HG03039 (cell line): ENCODE measurements at regions not wholly inside any gene's neighbourhood (a gene's known extent, or its start where the extent isn't known, plus 50 kb on each side); places are given as distances from the start of the nearest gene placed in this dataset.

Experiments used
- ATAC-seq: cut with Tn5 transposase; IDR thresholded peaks from one replicate; pipeline ENCODE4 v1.9.1; 2021; ENCODE audit warnings: mild to moderate bottlenecking, moderate library complexity; ENCODE audit not compliant: unreplicated experiment

DNA sequence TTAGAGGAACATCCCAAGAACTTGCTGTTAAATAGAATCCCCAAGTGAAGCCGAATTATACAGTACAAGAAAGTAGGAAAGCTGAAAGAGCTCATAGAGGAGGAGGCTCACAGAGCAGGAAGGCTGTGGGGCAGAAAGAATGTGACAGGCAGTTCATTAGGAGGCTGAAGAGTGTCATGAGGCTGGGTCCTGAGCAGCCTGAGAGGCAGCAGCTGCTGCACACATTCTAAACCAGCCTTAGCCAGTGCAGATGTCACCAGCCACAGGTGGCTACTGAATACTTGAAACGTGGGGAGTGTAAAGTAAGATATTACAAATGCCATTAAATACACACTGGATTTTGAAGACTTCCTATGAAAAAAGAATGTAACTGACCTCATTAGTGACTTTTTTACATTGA lies 490.2 kb upstream of the KLHL29 start:
- no peak for ATAC-seq

DNA sequence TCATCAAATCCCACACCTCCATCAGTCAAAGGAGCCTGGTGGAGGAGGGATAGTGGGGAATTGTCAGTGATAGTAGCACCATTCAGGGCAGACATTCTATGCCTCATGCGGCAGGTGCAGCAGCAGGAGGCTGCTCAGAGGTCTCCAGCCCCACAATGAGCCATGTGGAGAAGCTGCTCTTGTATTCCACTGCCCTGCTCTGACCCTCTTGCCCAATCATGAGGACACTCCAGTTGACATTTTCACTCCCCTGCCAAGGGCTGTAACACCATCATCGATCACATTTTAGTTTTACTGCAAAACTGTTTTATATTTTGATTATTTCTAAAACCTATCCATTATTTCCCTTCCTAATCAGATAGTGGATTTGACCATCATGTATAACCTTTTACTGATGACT lies 487.6 kb upstream of the KLHL29 start:
- no peak for ATAC-seq

- ATAC-seq = no peak
These were observed 484.3 kb upstream of the KLHL29 start for GRCh38 chr2:22900674-22901073.

DNA sequence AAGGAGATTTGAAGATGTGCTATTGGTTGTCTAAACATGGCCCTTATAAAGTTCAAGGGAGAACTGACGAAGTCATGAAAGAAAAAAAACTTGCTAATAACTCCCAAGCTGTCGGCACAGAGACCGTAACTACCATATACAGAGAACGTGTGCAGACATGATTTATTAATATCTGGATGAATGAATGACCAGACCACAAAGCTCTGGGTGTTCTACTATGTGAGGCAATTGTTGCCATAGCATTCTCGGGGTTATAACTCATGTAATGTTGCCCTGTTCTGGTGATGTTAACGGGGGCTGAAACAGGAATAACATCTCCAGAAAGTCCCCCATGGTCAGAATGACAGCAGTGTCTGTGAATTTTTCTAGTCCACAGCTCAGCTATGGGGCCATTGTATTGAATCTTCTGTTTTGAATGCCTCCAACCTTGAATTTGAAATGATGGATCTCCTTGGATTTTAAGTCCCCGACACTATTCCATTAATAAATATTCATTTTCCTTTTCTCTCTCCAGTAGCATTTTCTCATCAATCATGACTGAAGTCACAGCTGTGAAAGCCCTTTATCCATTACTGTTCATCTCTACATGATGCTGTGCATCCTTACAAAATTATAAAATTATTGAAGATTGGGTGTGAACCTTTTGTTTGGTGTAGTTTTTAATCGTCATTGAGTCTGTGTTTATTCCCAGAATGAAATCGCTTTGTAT lies 483.4 kb upstream of the KLHL29 start:
- ATAC-seq = no peak

DNA sequence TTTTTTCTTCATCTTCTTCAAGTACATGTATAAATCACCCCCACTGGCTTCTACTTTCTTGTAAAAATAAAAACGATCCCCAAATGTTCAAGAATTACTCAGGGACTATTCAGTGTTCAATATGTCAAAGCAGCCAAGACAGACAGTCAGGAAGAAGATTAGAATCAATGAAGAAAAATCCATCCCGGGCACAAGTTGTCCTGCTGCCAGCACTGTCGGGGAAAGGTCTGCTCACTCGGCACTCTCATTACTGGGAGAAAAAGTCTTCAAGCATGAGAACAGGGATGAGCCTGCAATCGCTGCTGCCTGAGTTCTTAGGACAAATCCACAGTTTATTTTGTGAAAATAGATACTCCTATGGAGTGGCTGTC lies 482.8 kb upstream of the KLHL29 start:
- ATAC-seq = no peak

GRCh38 chr2:22902662-22903165 lies 482.3 kb upstream of the KLHL29 start:
- ATAC-seq = no peak

DNA sequence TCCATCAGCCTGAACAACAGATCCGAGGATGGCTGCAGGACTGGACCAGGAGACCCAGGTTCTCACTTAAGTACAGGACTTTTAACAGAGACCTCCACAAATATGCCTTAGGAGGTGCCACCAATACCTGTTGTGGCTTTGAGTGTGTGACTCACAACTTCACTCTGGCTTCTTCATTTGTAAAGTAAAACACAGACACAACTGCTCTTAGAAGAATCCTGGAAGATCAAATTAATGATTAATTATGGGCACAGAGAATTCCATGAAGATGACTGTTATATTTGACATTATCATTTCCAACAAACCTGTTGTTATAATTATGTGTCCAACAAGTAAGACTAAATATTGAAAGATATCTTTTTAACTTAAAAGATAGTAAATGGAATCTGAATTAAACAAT lies 481.4 kb upstream of the KLHL29 start:
- ATAC-seq = no peak

DNA sequence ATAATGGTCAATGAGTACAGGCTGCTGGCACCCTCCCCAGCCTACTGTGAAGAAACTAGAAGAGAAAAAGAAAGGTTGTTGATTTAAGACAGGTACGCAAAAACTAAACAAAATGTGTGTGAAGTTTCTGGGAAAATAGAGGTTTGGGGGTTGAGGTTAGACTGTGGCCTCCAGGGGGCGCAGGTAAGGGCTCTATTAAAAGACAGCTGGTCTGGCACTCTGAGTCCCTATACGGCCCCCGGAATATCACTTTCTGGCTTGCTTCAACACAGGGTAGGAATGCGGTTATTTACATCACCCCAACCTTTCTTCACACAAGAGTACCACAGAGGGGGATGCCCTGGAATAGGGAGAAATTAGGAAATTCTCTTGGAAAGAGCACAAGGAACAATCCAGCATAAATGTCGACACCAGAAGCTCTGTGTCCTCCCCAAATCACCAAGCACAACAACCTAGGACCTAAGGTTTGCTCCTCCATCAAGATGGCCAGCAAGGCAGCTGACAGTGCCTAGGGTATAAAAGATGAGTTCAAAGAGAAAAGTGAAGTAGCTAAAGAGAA lies 480.8 kb upstream of the KLHL29 start:
- ATAC-seq = no peak

GRCh38 chr2:22907330-22907729 lies 477.6 kb upstream of the KLHL29 start:
- ATAC-seq = no peak

DNA sequence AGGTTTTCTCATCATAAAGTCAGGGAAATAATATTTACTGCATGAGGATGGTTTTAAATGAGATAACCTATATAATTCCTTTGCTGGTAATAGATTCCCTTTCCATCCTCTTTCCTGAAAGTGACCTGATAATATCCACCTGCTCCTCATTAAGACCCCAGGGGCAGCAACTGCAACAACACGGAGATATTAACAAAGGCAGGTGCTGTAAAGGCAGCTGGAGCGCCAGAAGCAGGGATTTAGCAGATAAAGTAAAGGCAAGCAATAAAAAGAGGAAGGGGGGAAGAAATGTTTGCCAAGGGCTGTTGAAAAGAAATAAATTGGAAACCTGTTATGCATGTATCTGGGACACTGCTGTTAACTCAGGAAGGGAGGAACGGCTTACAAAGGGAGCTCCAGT lies 472.6 kb upstream of the KLHL29 start:
- no peak for ATAC-seq

DNA sequence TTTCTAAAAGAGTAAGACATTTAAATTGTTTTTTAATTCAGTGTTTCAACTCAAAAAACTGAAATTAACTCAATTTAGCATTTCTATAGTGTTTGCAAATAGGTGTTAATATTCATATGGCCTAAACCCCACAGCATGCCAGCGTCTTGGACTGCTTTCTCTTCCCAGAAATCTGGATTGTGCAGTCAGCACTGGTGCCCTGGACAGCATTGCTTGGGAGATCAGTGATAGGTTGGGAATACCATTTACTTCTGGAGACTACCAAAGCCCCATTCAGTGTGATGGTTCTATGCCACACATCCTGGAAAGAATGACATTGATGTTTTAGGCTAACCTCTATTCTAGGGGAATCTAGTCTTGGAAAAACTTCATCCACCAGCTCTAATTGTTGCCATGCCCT lies 455.0 kb upstream of the KLHL29 start:
- ATAC-seq = no peak

GRCh38 chr2:22930781-22931180 lies 454.2 kb upstream of the KLHL29 start:
- no peak for ATAC-seq

DNA sequence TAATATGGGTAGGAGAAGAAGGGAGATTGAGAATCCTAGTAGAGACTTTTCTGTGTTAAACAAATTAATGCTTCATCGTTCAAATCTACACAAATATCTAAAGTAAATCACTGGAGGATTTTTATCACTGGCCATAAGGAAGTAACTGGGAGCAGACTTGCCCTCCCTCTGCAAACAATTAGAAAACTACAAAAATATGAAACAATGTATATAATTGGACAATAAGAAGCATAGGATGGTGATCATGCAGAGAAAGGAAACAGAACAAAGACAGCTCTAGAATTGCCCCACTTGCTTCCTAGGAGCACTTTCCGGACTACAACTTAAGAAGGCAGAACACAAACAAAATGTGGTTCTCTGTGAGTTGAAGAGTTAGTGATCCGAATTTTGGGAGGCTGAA lies 452.7 kb upstream of the KLHL29 start:
- no peak for ATAC-seq

DNA sequence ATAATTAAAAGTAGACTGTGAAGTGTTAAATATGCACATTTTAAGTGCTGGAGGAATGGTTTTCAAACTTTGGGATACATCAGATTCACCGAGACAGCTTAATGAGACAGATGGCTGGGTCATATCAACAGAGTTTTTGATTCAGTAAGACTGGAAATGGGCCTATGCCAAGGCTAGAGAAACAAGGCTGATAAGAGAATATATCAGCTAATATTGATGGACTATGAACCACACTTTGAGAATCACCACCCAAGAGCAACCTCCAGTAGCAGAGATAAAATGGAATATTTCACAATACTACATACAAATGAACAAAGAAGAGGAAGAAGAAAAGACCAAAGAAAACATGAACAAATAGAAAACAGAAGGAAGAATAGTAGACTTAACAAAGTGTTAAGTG lies 450.2 kb upstream of the KLHL29 start:
- ATAC-seq = no peak

DNA sequence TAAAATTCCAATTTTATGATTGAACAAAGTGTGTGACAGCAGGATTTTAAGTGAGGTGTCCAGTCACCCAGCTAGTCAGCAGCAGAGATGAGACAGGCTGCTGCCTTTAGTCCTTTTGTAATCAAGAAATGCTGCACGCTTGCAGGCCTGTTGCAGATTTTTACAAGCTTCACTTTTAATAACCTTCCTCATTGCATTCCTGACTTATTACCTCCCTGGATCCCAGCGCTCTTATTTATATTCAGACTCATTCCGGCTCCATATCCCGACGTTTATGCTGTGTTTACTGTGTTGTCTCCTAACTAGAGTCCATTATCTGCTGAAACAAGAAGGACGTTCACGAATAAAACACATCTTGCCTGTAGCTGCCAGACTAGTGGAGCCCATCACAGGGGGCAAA lies 442.5 kb upstream of the KLHL29 start:
- ATAC-seq = no peak

- no peak for ATAC-seq
These were observed 440.8 kb upstream of the KLHL29 start for GRCh38 chr2:22944143-22944542.

DNA sequence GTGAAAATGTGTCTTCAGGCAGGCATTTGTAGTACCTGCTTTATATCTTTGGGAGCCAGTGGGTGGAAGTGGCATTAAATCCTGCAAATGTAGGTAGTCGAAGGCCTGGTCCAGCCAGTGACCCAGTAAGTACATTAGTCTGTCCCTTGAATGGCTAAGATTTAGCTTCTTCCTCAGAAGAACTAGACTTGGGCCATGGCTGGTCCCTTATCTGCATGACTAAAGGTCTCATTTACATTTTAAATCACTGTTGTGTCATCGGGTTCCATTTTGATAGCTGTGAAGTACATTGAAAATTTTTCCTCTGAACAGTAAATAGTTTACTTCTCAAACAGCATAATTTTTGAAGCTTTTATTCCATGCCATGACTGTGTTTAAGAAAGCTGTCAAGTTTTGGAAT lies 438.4 kb upstream of the KLHL29 start:
- ATAC-seq = no peak

DNA sequence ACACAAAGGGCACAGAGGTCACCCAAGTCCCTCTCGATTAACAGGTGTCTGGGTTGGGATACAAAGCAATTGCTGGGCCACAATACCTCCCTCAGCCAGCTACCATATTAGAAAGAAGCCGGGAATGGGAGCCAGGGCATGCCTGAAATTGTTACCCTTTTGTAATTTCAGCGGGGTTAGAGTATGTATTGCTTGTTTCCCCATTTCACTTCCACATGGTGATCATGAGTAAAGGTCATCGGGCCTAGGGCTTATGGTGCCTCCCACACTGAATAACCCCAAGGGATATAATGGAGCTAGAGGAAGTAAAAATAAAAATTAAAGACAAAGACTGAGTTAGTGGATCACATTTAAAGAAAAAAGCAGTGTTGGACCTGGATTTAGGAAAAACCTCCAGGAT lies 437.2 kb upstream of the KLHL29 start:
- no peak for ATAC-seq

GRCh38 chr2:22950431-22950830 lies 434.5 kb upstream of the KLHL29 start:
- ATAC-seq = no peak

GRCh38 chr2:22952656-22953225 lies 432.2 kb upstream of the KLHL29 start:
- no peak for ATAC-seq

GRCh38 chr2:22957446-22957845 lies 427.5 kb upstream of the KLHL29 start:
- ATAC-seq = no peak

DNA sequence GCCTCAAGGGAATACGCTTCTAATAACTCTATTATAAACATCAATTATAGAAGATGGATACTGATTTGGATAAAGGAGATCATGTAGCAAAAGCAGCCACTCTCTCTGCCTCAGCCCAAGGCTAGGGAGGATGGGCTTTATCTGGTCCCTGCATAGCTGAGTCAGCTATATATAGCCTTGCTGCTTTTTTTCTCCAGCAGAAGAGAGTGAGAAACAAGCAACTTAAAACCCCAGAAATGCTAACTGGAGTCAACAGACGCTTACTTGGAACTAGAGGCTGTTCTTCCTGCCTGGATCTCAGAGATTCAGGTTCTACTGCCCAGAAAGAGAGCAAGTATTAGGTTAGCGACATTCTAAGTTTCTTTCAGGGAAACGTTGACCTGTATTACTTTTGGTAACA lies 426.7 kb upstream of the KLHL29 start:
- no peak for ATAC-seq

GRCh38 chr2:22967756-22968155 lies 417.2 kb upstream of the KLHL29 start:
- no peak for ATAC-seq
